Prostate gland (tissue), 2 donors: ENCODE measurements at regions not wholly inside any gene's neighbourhood (a gene's known extent, or its start where the extent isn't known, plus 50 kb on each side); places are given as distances from the start of the nearest gene placed in this dataset.

Experiments used
- CTCF ChIP-seq, 4 experiments: fragments of 200-600 bp in 2 of 4; fragments of 450-650 bp in 2 of 4; sonication (generic) in 2 of 4; IDR thresholded peaks; 1 replicate in 3 of 4; 2 replicates in 1 of 4; pipeline ENCODE4 v1.5.1; 2016 to 2019; ENCODE audit warnings: antibody characterized with exemption in 4 of 4, mild to moderate bottlenecking in 2 of 4, moderate library complexity in 2 of 4
- POLR2A ChIP-seq: fragments of 450-650 bp; IDR thresholded peaks from one replicate; pipeline ENCODE4 v1.6.1; 2016; ENCODE audit warnings: antibody characterized with exemption, mild to moderate bottlenecking
- POLR2AphosphoS5 ChIP-seq: sonication (generic); formaldehyde crosslinking; IDR thresholded peaks from one replicate; pipeline ENCODE4 v1.6.1; 2017; ENCODE audit warnings: antibody characterized with exemption

DNA sequence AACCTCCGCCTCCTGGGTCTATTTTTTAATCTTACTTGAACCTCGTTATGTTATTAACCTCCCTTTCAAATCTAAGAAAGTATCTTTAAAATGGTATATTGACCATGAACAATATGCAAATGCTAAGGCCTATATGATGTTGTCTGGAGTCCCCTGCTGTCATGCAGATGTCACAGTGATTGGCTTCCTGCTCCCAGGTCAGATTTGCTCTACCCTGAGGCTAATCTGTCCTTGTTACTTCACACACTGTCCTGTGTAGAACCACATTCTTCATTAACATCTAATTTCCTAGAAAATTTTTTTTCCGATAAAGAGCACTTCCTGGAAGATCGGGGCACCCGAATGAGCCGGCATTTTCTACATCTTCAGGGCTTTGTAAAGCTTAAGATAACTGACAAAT lies 306.6 kb downstream of the MRPL39 start:
- TF ChIP-seq CTCF (IDR thresholded peaks at IDR 0.05): no peak
- TF ChIP-seq POLR2A: no peak
- TF ChIP-seq POLR2AphosphoS5: no peak
